ENCODE measurements at regions not wholly inside any gene's neighbourhood (a gene's known extent, or its start where the extent isn't known, plus 50 kb on each side); places are given as distances from the start of the nearest gene placed in this dataset.
"Not testable (repeated sequence)": the region's sequence is repeated elsewhere in the genome, so short reads cannot be mapped to it uniquely, and the experiment has no call there.

- no peak overlapping the region for H3K4me3 ChIP-seq (ENCODE audit: low read length)
- no peaks in the 10 kb centered on the region for H3K9me3 ChIP-seq (ENCODE audit: insufficient read depth, low read depth, low read length)
- 88% methylated on average over 10 of the region's 10 CpGs for WGBS
- no peaks in the 10 kb centered on the region for H3K27me3 ChIP-seq (ENCODE audit: insufficient read depth, low read length)
- H3K36me3 ChIP-seq (ENCODE audit: insufficient read depth, low read length), result no peaks in the 10 kb centered on the region
- H3K9ac ChIP-seq (ENCODE audit: low read depth, low read length), result no peak overlapping the region
- no peak overlapping the region for H3K27ac ChIP-seq (ENCODE audit: low read depth, low read length)
- no peaks in the 10 kb centered on the region for H3K4me1 ChIP-seq (ENCODE audit: insufficient read depth, low read length)
Observed at GRCh38 chr16:73122604-73123391, 74.9 kb upstream of the ZFHX3 start.

- Histone ChIP-seq H3K4me3 (ENCODE audit: low read length) (no peak overlapping the region), H3K9me3 (ENCODE audit: insufficient read depth, low read depth, low read length) (no peaks in the 10 kb centered on the region), H3K36me3 (ENCODE audit: insufficient read depth, low read length) (no peaks in the 10 kb centered on the region), H3K27me3 (ENCODE audit: insufficient read depth, low read length) (no peaks in the 10 kb centered on the region), H3K4me1 (ENCODE audit: insufficient read depth, low read length) (0 out of 2 replicates have a peak, but pooled peaks cover 5% of the 10 kb centered on the region), H3K9ac (ENCODE audit: low read depth, low read length) (no peak overlapping the region), H3K27ac (ENCODE audit: low read depth, low read length) (no peak overlapping the region)
- 90% methylated on average over 2 of the region's 2 CpGs for WGBS
Observed at GRCh38 chr16:73116576-73116975, 68.6 kb upstream of the ZFHX3 start.

GRCh38 chr16:73113336-73113735, 65.4 kb upstream of the ZFHX3 start:
- Histone ChIP-seq H3K36me3 (ENCODE audit: insufficient read depth, low read length) (no peaks in the 10 kb centered on the region), H3K4me1 (ENCODE audit: insufficient read depth, low read length) (0 out of 2 replicates have a peak, but pooled peaks cover 5% of the 10 kb centered on the region), H3K4me3 (ENCODE audit: low read length) (no peak overlapping the region), H3K9me3 (ENCODE audit: insufficient read depth, low read depth, low read length) (no peaks in the 10 kb centered on the region), H3K27me3 (ENCODE audit: insufficient read depth, low read length) (no peaks in the 10 kb centered on the region), H3K27ac (ENCODE audit: low read depth, low read length) (no peak overlapping the region), H3K9ac (ENCODE audit: low read depth, low read length) (no peak overlapping the region)
- 96% methylated on average over 6 of the region's 6 CpGs for WGBS

DNA sequence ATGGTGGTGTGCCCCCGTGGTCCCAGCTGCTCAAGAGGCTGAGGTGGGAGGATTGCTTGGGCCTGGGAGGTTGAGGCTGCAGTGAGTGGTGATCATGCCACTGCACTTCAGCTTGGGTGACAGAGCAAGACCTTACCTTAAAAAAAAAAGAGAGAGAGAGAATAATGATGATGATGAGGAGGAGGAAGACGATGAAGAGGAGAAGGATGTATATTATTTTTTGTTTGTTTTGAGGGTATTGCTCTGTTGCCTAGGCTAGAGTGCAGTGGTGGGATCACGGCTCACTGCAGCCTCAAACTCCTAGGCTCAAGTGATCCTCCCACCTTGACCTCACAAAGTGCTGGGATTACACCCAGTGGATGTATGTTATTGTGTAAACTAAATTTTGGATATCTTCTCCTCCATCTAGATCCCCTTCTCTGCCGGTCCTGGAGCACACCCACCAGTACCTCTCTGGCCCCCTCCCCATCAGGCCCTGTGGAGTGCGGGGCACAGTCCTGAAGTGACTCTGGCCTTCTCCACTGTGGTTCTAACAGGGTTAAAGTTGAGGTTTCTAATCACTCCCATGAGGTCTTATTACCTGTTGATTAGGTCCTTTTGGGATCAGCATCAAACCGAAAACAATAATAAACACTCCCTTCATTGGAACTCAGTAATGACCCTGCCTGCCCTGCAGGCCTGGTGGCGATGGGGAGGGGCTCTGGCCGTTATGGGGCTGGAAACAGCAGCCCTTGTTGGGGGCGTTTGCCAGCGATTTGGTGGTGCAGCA, 60.5 kb upstream of the ZFHX3 start:
- Histone ChIP-seq H3K9ac (ENCODE audit: low read depth, low read length) (no peak overlapping the region), H3K4me3 (ENCODE audit: low read length) (no peak overlapping the region), H3K36me3 (ENCODE audit: insufficient read depth, low read length) (no peaks in the 10 kb centered on the region), H3K4me1 (ENCODE audit: insufficient read depth, low read length) (peaks cover 7% of the 10 kb centered on the region; the same call in 1 of the 2 replicates), H3K9me3 (ENCODE audit: insufficient read depth, low read depth, low read length) (no peaks in the 10 kb centered on the region), H3K27me3 (ENCODE audit: insufficient read depth, low read length) (no peaks in the 10 kb centered on the region), H3K27ac (ENCODE audit: low read depth, low read length) (no peak overlapping the region)
- 86% methylated on average over 10 of the region's 10 CpGs for WGBS

DNA sequence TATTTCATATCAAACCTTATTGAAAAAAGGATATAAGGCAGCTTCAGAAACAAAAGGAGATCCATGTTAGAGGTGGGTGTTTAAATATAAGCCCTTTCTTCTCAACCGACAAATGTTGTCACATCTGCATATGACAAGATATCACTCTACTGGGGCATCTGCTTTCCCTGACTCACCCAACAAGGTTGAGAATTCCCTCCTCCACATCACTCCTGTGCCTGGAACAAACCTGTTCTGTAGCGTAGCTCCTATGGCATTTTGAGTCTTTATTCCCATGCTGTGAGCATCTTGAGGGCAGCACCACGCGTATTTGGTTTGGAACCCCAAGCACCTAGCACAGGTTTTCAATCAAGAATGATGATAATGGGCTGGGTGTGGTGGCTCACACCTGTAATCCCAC, 59.4 kb upstream of the ZFHX3 start:
- Histone ChIP-seq H3K4me1 (ENCODE audit: insufficient read depth, low read length) (peaks cover 3% of the 10 kb centered on the region; the same call in 1 of the 2 replicates), H3K27me3 (ENCODE audit: insufficient read depth, low read length) (no peaks in the 10 kb centered on the region), H3K27ac (ENCODE audit: low read depth, low read length) (no peak overlapping the region), H3K9ac (ENCODE audit: low read depth, low read length) (no peak overlapping the region), H3K36me3 (ENCODE audit: insufficient read depth, low read length) (no peaks in the 10 kb centered on the region), H3K4me3 (ENCODE audit: low read length) (no peak overlapping the region), H3K9me3 (ENCODE audit: insufficient read depth, low read depth, low read length) (no peaks in the 10 kb centered on the region)
- 91% methylated on average over 4 of the region's 4 CpGs for WGBS

- H3K4me3 ChIP-seq (ENCODE audit: low read length), result no peak overlapping the region
- 83% methylated on average over 6 of the region's 6 CpGs for WGBS
- H3K4me1 ChIP-seq (ENCODE audit: insufficient read depth, low read length), result peaks cover 3% of the 10 kb centered on the region; the same call in 1 of the 2 replicates
- H3K27ac ChIP-seq (ENCODE audit: low read depth, low read length), result no peak overlapping the region
- H3K9ac ChIP-seq (ENCODE audit: low read depth, low read length), result no peak overlapping the region
- H3K36me3 ChIP-seq (ENCODE audit: insufficient read depth, low read length), result no peaks in the 10 kb centered on the region
- H3K27me3 ChIP-seq (ENCODE audit: insufficient read depth, low read length), result no peaks in the 10 kb centered on the region
- H3K9me3 ChIP-seq (ENCODE audit: insufficient read depth, low read depth, low read length), result no peaks in the 10 kb centered on the region
Observed at GRCh38 chr16:73106329-73107034, 58.6 kb upstream of the ZFHX3 start.

- Histone ChIP-seq H3K27me3 (ENCODE audit: insufficient read depth, low read length) (no peaks in the 10 kb centered on the region), H3K9ac (ENCODE audit: low read depth, low read length) (no peak overlapping the region), H3K4me3 (ENCODE audit: low read length) (no peak overlapping the region), H3K9me3 (ENCODE audit: insufficient read depth, low read depth, low read length) (no peaks in the 10 kb centered on the region), H3K4me1 (ENCODE audit: insufficient read depth, low read length) (peaks cover 3% of the 10 kb centered on the region; the same call in 1 of the 2 replicates), H3K27ac (ENCODE audit: low read depth, low read length) (no peak overlapping the region), H3K36me3 (ENCODE audit: insufficient read depth, low read length) (no peaks in the 10 kb centered on the region)
- 97% methylated on average over 5 of the region's 5 CpGs for WGBS
Observed at GRCh38 chr16:73101568-73101967, 53.6 kb upstream of the ZFHX3 start.

DNA sequence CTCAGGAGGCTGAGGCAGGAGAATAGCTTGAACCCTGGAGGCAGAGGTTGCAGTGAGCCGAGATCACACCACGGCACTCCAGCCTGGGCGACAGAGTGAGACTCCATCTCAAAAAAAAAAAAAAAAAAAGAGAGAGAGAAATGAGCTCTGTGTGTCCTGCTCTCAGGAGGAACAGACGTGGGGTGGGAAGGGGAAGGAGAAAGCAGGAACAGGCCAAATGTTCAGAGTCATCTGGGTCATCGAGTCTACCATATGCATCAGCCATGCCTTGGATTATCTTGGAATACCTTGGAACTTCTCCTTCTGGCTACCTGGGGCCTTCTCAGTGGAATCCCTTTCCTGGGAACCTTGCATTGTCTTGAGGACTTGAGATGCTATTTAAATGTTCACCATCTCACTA, 51.7 kb upstream of the ZFHX3 start:
- WGBS, result 78% methylated on average over 5 of the region's 5 CpGs

More for the DNA sequence above, 51.7 kb upstream of the ZFHX3 start:
- not testable (repeated sequence) for H3K4me3 ChIP-seq (ENCODE audit: low read length); H3K27ac ChIP-seq (ENCODE audit: low read depth, low read length); H3K9ac ChIP-seq (ENCODE audit: low read depth, low read length); H3K9me3 ChIP-seq (ENCODE audit: insufficient read depth, low read depth, low read length); H3K27me3 ChIP-seq (ENCODE audit: insufficient read depth, low read length); H3K4me1 ChIP-seq (ENCODE audit: insufficient read depth, low read length); H3K36me3 ChIP-seq (ENCODE audit: insufficient read depth, low read length)
